H1 (cell line): ENCODE measurements at regions not wholly inside any gene's neighbourhood (a gene's known extent, or its start where the extent isn't known, plus 50 kb on each side); places are given as distances from the start of the nearest gene placed in this dataset.
A peak's percentile ranks its signal among the peaks of the same experiment; 100 is the strongest.

Experiments
- CTCF ChIA-PET: fragments of 300-600 bp; sonication (Branson Sonifier 250); formaldehyde crosslinking; loops from one replicate; lab custom pipeline; 2021; ENCODE audit not compliant: partially characterized antibody; lab: Charles Lee
- POLR2A ChIA-PET: fragments of 300-600 bp; sonication (Branson Sonifier 250); formaldehyde crosslinking; loops from one replicate; lab custom pipeline; 2021; ENCODE audit warnings: inconsistent platforms; ENCODE audit not compliant: partially characterized antibody; lab: Charles Lee
- DNase-seq, 2 experiments: peaks; one replicate each; pipeline versions ENCODE4 v3.0.0 to v3.0.0-alpha.2; 2010 to 2022; ENCODE audit warnings: low spot score in 2 of 2, low read depth in 1 of 2, mixed read lengths in 1 of 2
- FAIRE-seq: peaks from 2 replicates; lab custom pipeline; 2011; peaks lifted over from hg19 to GRCh38; lab: Jason Lieb, UNC
- H2AFZ ChIP-seq: 2 replicates; pipeline ENCODE4 v1.8.1; 2012; ENCODE audit warnings: low read length, inconsistent platforms
- H2AK5ac ChIP-seq: 2 replicates; pipeline ENCODE4 v1.6.1; 2013; ENCODE audit warnings: low read depth, low read length
- H2BK120ac ChIP-seq: replicated peaks from 2 replicates; pipeline ENCODE3; 2013; ENCODE audit warnings: low read depth, low read length, inconsistent platforms
- H2BK12ac ChIP-seq: 2 replicates; pipeline ENCODE4 v1.6.1; 2013; ENCODE audit warnings: low read depth, low read length
- H2BK15ac ChIP-seq: 2 replicates; pipeline ENCODE4 v1.6.1; 2013; ENCODE audit warnings: low read length
- H2BK20ac ChIP-seq: 2 replicates; pipeline ENCODE4 v1.6.1; 2013; ENCODE audit warnings: low read length
- H2BK5ac ChIP-seq: 2 replicates; pipeline ENCODE4 v1.6.1; 2013; ENCODE audit warnings: low read depth, low read length
- H3K14ac ChIP-seq: 2 replicates; pipeline ENCODE4 v1.6.1; 2013; ENCODE audit warnings: inconsistent platforms; ENCODE audit not compliant: insufficient read length
- H3K18ac ChIP-seq: 2 replicates; pipeline ENCODE4 v1.6.1; 2013; ENCODE audit warnings: low read length; ENCODE audit errors: extremely low read depth
- H3K23ac ChIP-seq: 2 replicates; pipeline ENCODE4 v1.6.1; 2013; ENCODE audit warnings: inconsistent platforms; ENCODE audit not compliant: insufficient read length
- H3K23me2 ChIP-seq: 2 replicates; pipeline ENCODE4 v1.6.1; 2013; ENCODE audit warnings: low read depth, low read length
- H3K27ac ChIP-seq: 2 replicates; pipeline ENCODE4 v1.6.1; 2011; ENCODE audit warnings: low read depth, low read length, inconsistent platforms
- H3K27me3 ChIP-seq, 4 experiments: replicated peaks in 1 of 4; 1 replicate in 1 of 4; 2 replicates in 3 of 4; pipeline versions ENCODE4 v1.6.1 to v1.8.1; 2011 to 2013; ENCODE audit warnings: low read length in 3 of 4, mild to moderate bottlenecking in 3 of 4, inconsistent platforms in 2 of 4, mixed read lengths in 2 of 4, moderate library complexity in 1 of 4; ENCODE audit not compliant: control insufficient read depth in 3 of 4, insufficient read depth in 3 of 4; ENCODE audit errors: extremely low read depth in 1 of 4
- H3K36me3 ChIP-seq, 4 experiments: 2 replicates each; pipeline versions ENCODE4 v1.6.1 to v1.8.1; 2011 to 2013; ENCODE audit warnings: mild to moderate bottlenecking in 4 of 4, low read length in 3 of 4, moderate library complexity in 2 of 4, control low read depth in 1 of 4, inconsistent platforms in 1 of 4; ENCODE audit not compliant: insufficient read depth in 4 of 4, control insufficient read depth in 2 of 4
- H3K4ac ChIP-seq: replicated peaks from 2 replicates; pipeline ENCODE3; 2013; ENCODE audit warnings: low read length, low read depth, mixed read lengths, inconsistent platforms; ENCODE audit not compliant: insufficient read length
- H3K4me1 ChIP-seq, 4 experiments: replicated peaks in 1 of 4; 1 replicate in 1 of 4; 2 replicates in 3 of 4; pipeline versions ENCODE4 v1.6.1 to v1.8.1; 2011 to 2013; ENCODE audit warnings: low read length in 3 of 4, inconsistent platforms in 2 of 4, mixed read lengths in 1 of 4; ENCODE audit not compliant: insufficient read depth in 4 of 4, control insufficient read depth in 3 of 4
- H3K4me2 ChIP-seq, 2 experiments: 2 replicates each; pipeline versions ENCODE4 v1.6.1 to v1.8.1; 2011 to 2013; ENCODE audit warnings: low read depth in 2 of 2, low read length in 2 of 2, control low read depth in 1 of 2, inconsistent platforms in 1 of 2, mild to moderate bottlenecking in 1 of 2; ENCODE audit not compliant: insufficient read depth in 1 of 2
- H3K4me3 ChIP-seq, 4 experiments: fragments of 200-600, 300-600 bp in 1 of 4; sonication (generic), shearing (Covaris generic), sonication (Bioruptor Twin) in 1 of 4; 2 replicates each; pipeline versions ENCODE4 v1.5.1 to v1.8.1; 2011 to 2016; ENCODE audit warnings: low read length in 4 of 4, low read depth in 3 of 4, control low read depth in 2 of 4, inconsistent platforms in 2 of 4, mild to moderate bottlenecking in 2 of 4, mixed read lengths in 1 of 4, moderate library complexity in 1 of 4; ENCODE audit not compliant: insufficient read depth in 2 of 4; ENCODE audit errors: extremely low read depth in 1 of 4
- H3K56ac ChIP-seq: replicated peaks from 2 replicates; pipeline ENCODE3; 2013; ENCODE audit warnings: low read depth, mild to moderate bottlenecking, mixed read lengths, low read length, inconsistent platforms; ENCODE audit not compliant: insufficient read length
- H3K79me1 ChIP-seq: 2 replicates; pipeline ENCODE4 v1.6.1; 2013; ENCODE audit warnings: low read depth, low read length, control low read depth
- H3K79me2 ChIP-seq, 2 experiments: 2 replicates each; pipeline versions ENCODE4 v1.6.1 to v1.8.1; 2012 to 2013; ENCODE audit warnings: low read length in 2 of 2, mild to moderate bottlenecking in 2 of 2, inconsistent platforms in 1 of 2; ENCODE audit not compliant: insufficient read depth in 2 of 2, control insufficient read depth in 1 of 2
- H3K9ac ChIP-seq, 4 experiments: replicated peaks in 1 of 4; 1 replicate in 1 of 4; 2 replicates in 3 of 4; pipeline versions ENCODE4 v1.6.1 to v1.8.1; 2011 to 2013; ENCODE audit warnings: low read depth in 3 of 4, low read length in 3 of 4, control low read depth in 2 of 4, mild to moderate bottlenecking in 2 of 4, moderate library complexity in 2 of 4, inconsistent platforms in 1 of 4; ENCODE audit errors: extremely low read depth in 1 of 4
- H3K9me3 ChIP-seq, 2 experiments: 2 replicates each; pipeline versions ENCODE4 v1.6.1 to v1.8.1; 2012 to 2013; ENCODE audit warnings: mild to moderate bottlenecking in 2 of 2, moderate library complexity in 2 of 2, control low read depth in 1 of 2, inconsistent platforms in 1 of 2, low read depth in 1 of 2, low read length in 1 of 2, mixed read lengths in 1 of 2; ENCODE audit not compliant: insufficient read depth in 2 of 2
- H4K20me1 ChIP-seq, 2 experiments: replicated peaks in 1 of 2; 2 replicates each; pipeline versions ENCODE3 to v1.8.1; 2011 to 2013; ENCODE audit warnings: inconsistent platforms in 2 of 2, low read length in 2 of 2, mild to moderate bottlenecking in 1 of 2; ENCODE audit not compliant: insufficient read depth in 2 of 2, control insufficient read depth in 1 of 2
- H4K5ac ChIP-seq: 2 replicates; pipeline ENCODE4 v1.6.1; 2013; ENCODE audit warnings: low read length, low read depth, mixed read lengths, inconsistent platforms; ENCODE audit not compliant: insufficient read length
- H4K8ac ChIP-seq: 2 replicates; pipeline ENCODE4 v1.8.0; 2013; ENCODE audit warnings: mild to moderate bottlenecking, moderate library complexity, low read length, inconsistent platforms; ENCODE audit not compliant: insufficient read depth; ENCODE audit errors: extremely low read depth
- H4K91ac ChIP-seq: replicated peaks from 2 replicates; pipeline ENCODE3; 2013; ENCODE audit warnings: low read length, mixed read lengths, inconsistent platforms; ENCODE audit not compliant: insufficient read length
- POU5F1 ChIP-seq: IDR thresholded peaks from 2 replicates; pipeline ENCODE4 v1.6.1; 2011; ENCODE audit warnings: low read depth, mild to moderate bottlenecking, low read length, moderate library complexity
- TAF1 ChIP-seq: IDR thresholded peaks from 2 replicates; pipeline ENCODE4 v1.6.1; 2011; ENCODE audit warnings: mild to moderate bottlenecking, low read depth, low read length
- WGBS, 2 experiments: shearing (Covaris generic) in 1 of 2; methylation state at CpG; one replicate each; pipeline versions ENCODE4 v1.1.6 to v1.1.7; 2013 to 2015; ENCODE audit warnings: low lambda C conversion rate in 2 of 2, mixed read lengths in 2 of 2, inconsistent platforms in 1 of 2, low coverage in 1 of 2, missing lambda C conversion rate in 1 of 2; ENCODE audit not compliant: insufficient replicate concordance in 2 of 2, insufficient coverage in 1 of 2, insufficient read length in 1 of 2; ENCODE audit errors: extremely low coverage in 1 of 2, missing lambda C conversion rate in 1 of 2; 5-methylcytosine and 5-hydroxymethylcytosine counted together

- no peak overlapping the region for H2BK120ac ChIP-seq
- H3K9me3 ChIP-seq = no peaks in the 10 kb centered on the region
- H3K79me2 ChIP-seq = no peaks in the 10 kb centered on the region
- 86% methylated on average over 2 of the region's 2 CpGs; no CpG with 5 or more reads in 1 of the 2 experiments for WGBS, 2 experiments
- H2AFZ ChIP-seq = 0 out of 2 replicates have a peak overlapping the region, but pooled peaks have one; percentile 64
- FAIRE-seq (peak; percentile 57), DNase-seq (no peak)
- no peak overlapping the region for H2BK5ac ChIP-seq
- no peak overlapping the region for H3K9ac ChIP-seq
- no peak overlapping the region for H3K18ac ChIP-seq
- no peak overlapping the region for H3K4ac ChIP-seq
- no peaks in the 10 kb centered on the region for H3K36me3 ChIP-seq
- no peaks in the 10 kb centered on the region for H3K27me3 ChIP-seq
- no peak overlapping the region for H2AK5ac ChIP-seq
- H3K23me2 ChIP-seq = no peaks in the 10 kb centered on the region
- no peak overlapping the region for H3K27ac ChIP-seq
- no peak overlapping the region for H4K91ac ChIP-seq
- H4K8ac ChIP-seq = no peak overlapping the region
- no peak overlapping the region for H2BK15ac ChIP-seq
- no peak overlapping the region for H3K14ac ChIP-seq
- H3K4me3 ChIP-seq = no peak overlapping the region
- H3K23ac ChIP-seq = no peak overlapping the region
- TF ChIP-seq TAF1 (no peak), POU5F1 (no peak)
- H3K4me1 ChIP-seq = no peaks in the 10 kb centered on the region
- no peak overlapping the region for H2BK20ac ChIP-seq
- H4K20me1 ChIP-seq = no peaks in the 10 kb centered on the region
- H4K5ac ChIP-seq = no peak overlapping the region
- no peak overlapping the region for H3K56ac ChIP-seq
- H3K79me1 ChIP-seq = no peaks in the 10 kb centered on the region
- H3K4me2 ChIP-seq = no peak overlapping the region
- POLR2A ChIA-PET = no interaction called here
- CTCF ChIA-PET = no interaction called here
- no peak overlapping the region for H2BK12ac ChIP-seq
Observed at GRCh38 chr10:52858722-52859121, 86.1 kb upstream of the MBL2 start.
